ENCODE measurements at regions not wholly inside any gene's neighbourhood (a gene's known extent, or its start where the extent isn't known, plus 50 kb on each side); places are given as distances from the start of the nearest gene placed in this dataset.
A peak's percentile ranks its signal among the peaks of the same experiment; 100 is the strongest.

GRCh38 chr5:87164409-87164808, 103.3 kb upstream of the RASA1 start:
- H2BK20ac ChIP-seq (ENCODE audit: low read depth, low read length) = peak overlapping the region; percentile 47; the same call in 1 of the 2 replicates
- H4K20me1 ChIP-seq (ENCODE audit: insufficient read depth, low read length) = no peaks in the 10 kb centered on the region
- peaks cover 2% of the 10 kb centered on the region; the same call in 1 of the 2 replicates for H3K4me1 ChIP-seq (ENCODE audit: control insufficient read depth, insufficient read depth, low read length)
- no peaks in the 10 kb centered on the region for H3K27me3 ChIP-seq (ENCODE audit: control insufficient read depth, insufficient read depth, low read length)
- no peak overlapping the region for H3K23ac ChIP-seq (ENCODE audit: low read depth, low read length)
- H2BK15ac ChIP-seq (ENCODE audit: low read depth, low read length) = peak overlapping the region; percentile 61; the same call in 2 of the 3 replicates
- no peak overlapping the region for H4K91ac ChIP-seq (ENCODE audit: insufficient read depth, low read depth, low read length)
- 0 out of 2 replicates have a peak overlapping the region, but pooled peaks have one; percentile 28 for H2BK120ac ChIP-seq (ENCODE audit: low read depth, low read length)
- H3K56ac ChIP-seq (ENCODE audit: extremely low read depth, insufficient read depth, low read length) = no peak overlapping the region
- in situ Hi-C loops (cut with MboI; ENCODE audit: low sequenced_read_pairs) = no loop called here
- H3K4me3 ChIP-seq (ENCODE audit: insufficient read depth, low read depth, low read length) = no peak overlapping the region
- H2AFZ ChIP-seq (replicated peaks; ENCODE audit: low read length, poor library complexity) = no peak overlapping the region
- H3K4ac ChIP-seq (ENCODE audit: low read depth, low read length) = no peak overlapping the region
- H3K27ac ChIP-seq (ENCODE audit: insufficient read depth, low read length) = no peak overlapping the region
- H3K9me3 ChIP-seq (ENCODE audit: control insufficient read depth, insufficient read depth, low read length) = no peaks in the 10 kb centered on the region
- TF ChIP-seq CTCF (conservative IDR thresholded peaks at IDR 0.05; ENCODE audit: low read depth, low read length) (no peak), CEBPB (IDR thresholded peaks at IDR 0.05; ENCODE audit: low read depth, low read length) (no peak), MXI1 (IDR thresholded peaks at IDR 0.05; ENCODE audit: borderline replicate concordance, low read depth, low read length) (no peak), MAZ (IDR thresholded peaks at IDR 0.05; ENCODE audit: borderline replicate concordance, low read depth, low read length) (no peak), POLR2A (IDR thresholded peaks at IDR 0.05; ENCODE audit: low read depth, low read length) (no peak), USF2 (IDR thresholded peaks at IDR 0.05; ENCODE audit: low read depth, low read length) (no peak), SMC3 (IDR thresholded peaks at IDR 0.05; ENCODE audit: low read depth, low read length) (no peak), RFX5 (IDR thresholded peaks at IDR 0.05; ENCODE audit: low read depth, low read length) (no peak), CHD1 (IDR thresholded peaks at IDR 0.05; ENCODE audit: low read depth, low read length) (no peak), NFE2L2 (IDR thresholded peaks at IDR 0.05; ENCODE audit: low read depth, low read length) (no peak), MAFK (IDR thresholded peaks at IDR 0.05; ENCODE audit: low read depth, low read length) (no peak), RAD21 (IDR thresholded peaks at IDR 0.05; ENCODE audit: low read length) (no peak), RCOR1 (IDR thresholded peaks at IDR 0.05; ENCODE audit: insufficient replicate concordance, low read length) (no peak), ELK1 (IDR thresholded peaks at IDR 0.05; ENCODE audit: borderline replicate concordance, low read depth, low read length) (no peak)
- 0 out of 2 replicates have a peak overlapping the region, but pooled peaks have one; percentile 4 for H3K14ac ChIP-seq (replicated peaks; ENCODE audit: low read depth, low read length)
- ChIA-PET CTCF (no interaction called here), POLR2A (ENCODE audit: unreplicated experiment) (no interaction called here)
- DNase-seq (peak; percentile 29), ATAC-seq (ENCODE audit: low read depth) (peak; percentile 80)
- no peak overlapping the region for H4K5ac ChIP-seq (ENCODE audit: low read depth, low read length)
- H2AK5ac ChIP-seq (ENCODE audit: low read depth, low read length) = no peak overlapping the region
- dilution Hi-C loops (cut with HindIII; ENCODE audit: low sequenced_read_pairs, unreplicated experiment) = no loop called here
- no peaks in the 10 kb centered on the region for H3K79me1 ChIP-seq (ENCODE audit: low read depth in 1 of 2, low read length in 2 of 2)
- H3K4me2 ChIP-seq (ENCODE audit: low read depth, low read length) = peak overlapping the region; percentile 59; the same call in 1 of the 2 replicates
- no peaks in the 10 kb centered on the region for H3K36me3 ChIP-seq (ENCODE audit: control insufficient read depth, insufficient read depth, low read length)
- no peak overlapping the region for H2AK9ac ChIP-seq (replicated peaks; ENCODE audit: low read depth, low read length, poor library complexity)
- peak overlapping the region; percentile 20; the same call in 1 of the 2 replicates for H3K18ac ChIP-seq (ENCODE audit: low read depth, low read length)
- intact Hi-C loops (cut with micrococcal nuclease) = no loop called here
- BruUV-seq (replicated peaks) = no TSS peak
- H2BK5ac ChIP-seq (ENCODE audit: low read depth, low read length, poor library complexity, severe bottlenecking) = no peak overlapping the region
- no peaks in the 10 kb centered on the region for H3K9me1 ChIP-seq (ENCODE audit: insufficient read depth, low read length)
- no CpG with 5 or more reads among the region's 2 CpGs for whole genome bisulfite sequencing, 2 experiments (ENCODE audit: extremely low coverage in 2 of 2, insufficient read length in 1 of 2)
- peak overlapping the region in 1 of 2 experiments; percentile 32; a peak in 2 of 4 replicates for H4K8ac ChIP-seq (ENCODE audit: low read depth in 2 of 2, low read length in 2 of 2)
- no peak overlapping the region for H3K9ac ChIP-seq (ENCODE audit: low read depth, low read length)
